ENCODE measurements at regions not wholly inside any gene's neighbourhood (a gene's known extent, or its start where the extent isn't known, plus 50 kb on each side); places are given as distances from the start of the nearest gene placed in this dataset.

DNA sequence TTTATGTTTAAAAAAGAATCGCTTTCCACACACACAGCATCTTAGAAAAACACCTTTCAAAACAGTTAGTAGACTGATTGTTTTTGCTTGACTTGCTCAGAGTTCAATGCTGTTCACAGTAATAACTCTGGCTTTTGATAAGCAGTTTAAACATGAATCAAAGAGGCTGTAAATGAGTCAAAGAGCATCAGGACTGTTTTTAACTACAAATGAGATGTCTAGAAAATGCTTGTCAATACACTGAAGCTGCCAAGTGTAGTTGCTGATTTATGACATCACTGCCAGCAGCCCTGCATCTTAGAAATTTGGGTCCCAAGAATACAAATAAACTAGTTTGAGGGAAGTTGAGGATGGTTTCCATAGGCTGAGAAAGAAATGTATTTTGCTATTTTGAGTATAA, 2057.1 kb upstream of the PCDH20 start:
- TF ChIP-seq POLR2AphosphoS5 (IDR thresholded peaks at IDR 0.05; ENCODE audit: borderline replicate concordance, low read depth, low read length) (no peak), EZH2 (IDR thresholded peaks at IDR 0.05) (no peak), FOXP2 (optimal IDR thresholded peaks at IDR 0.05; ENCODE audit: control extremely low read depth, extremely low read length, insufficient read depth) (no peak)
